ENCODE measurements at regions not wholly inside any gene's neighbourhood (a gene's known extent, or its start where the extent isn't known, plus 50 kb on each side); places are given as distances from the start of the nearest gene placed in this dataset.

DNA sequence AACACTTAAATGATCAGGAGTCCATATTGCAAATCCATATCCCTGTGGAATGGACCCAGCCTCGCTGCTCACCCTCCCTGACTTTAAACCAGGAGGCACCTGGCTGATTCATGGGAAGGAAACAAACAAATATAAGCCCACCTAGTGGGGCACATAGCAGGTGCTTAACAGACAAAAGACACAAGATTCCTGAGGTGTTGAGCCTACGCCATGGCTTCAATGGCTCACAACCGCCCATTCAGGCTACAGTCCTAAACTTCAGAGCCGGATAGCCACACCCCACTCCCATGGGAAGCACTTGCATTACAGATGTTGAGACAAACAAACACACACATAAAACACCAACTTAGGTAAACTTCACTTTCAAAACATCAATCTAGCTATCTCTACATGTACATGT lies 359.9 kb downstream of the ICE1 start:
- no peaks in the 10 kb centered on the region for H3K36me3 Mint-ChIP-seq
- H3K4me1 Mint-ChIP-seq (ENCODE audit: low read depth): no peaks in the 10 kb centered on the region
- H3K4me3 Mint-ChIP-seq: no peak overlapping the region
- no peak overlapping the region for H3K27ac Mint-ChIP-seq
- peaks cover 10% of the 10 kb centered on the region for H3K9me3 Mint-ChIP-seq (ENCODE audit: low read depth)
- H3K27me3 Mint-ChIP-seq: peaks cover 1% of the 10 kb centered on the region

DNA sequence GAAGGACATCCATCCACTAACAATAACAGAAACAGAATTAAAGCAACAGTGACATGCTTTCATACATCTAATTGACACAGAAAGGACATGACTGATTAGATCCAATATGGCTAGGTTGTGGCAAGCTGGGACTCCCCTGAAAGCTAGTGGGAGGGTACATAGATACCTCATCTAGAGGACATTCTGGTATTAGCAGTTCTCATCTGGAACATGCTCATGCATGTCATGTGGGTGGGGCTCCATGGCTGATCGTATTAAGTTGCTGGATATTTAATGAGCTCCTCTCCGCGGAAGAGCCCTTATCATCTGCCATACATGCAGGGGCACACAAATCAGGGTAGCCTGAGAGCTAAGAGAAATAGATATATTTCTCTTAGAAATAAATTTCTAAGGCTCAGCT lies 358.9 kb downstream of the ICE1 start:
- peaks cover 5% of the 10 kb centered on the region for H3K9me3 Mint-ChIP-seq (ENCODE audit: low read depth)
- no peaks in the 10 kb centered on the region for H3K4me1 Mint-ChIP-seq (ENCODE audit: low read depth)
- H3K4me3 Mint-ChIP-seq: no peak overlapping the region
- H3K36me3 Mint-ChIP-seq: no peaks in the 10 kb centered on the region
- peaks cover 2% of the 10 kb centered on the region for H3K27me3 Mint-ChIP-seq
- no peak overlapping the region for H3K27ac Mint-ChIP-seq

DNA sequence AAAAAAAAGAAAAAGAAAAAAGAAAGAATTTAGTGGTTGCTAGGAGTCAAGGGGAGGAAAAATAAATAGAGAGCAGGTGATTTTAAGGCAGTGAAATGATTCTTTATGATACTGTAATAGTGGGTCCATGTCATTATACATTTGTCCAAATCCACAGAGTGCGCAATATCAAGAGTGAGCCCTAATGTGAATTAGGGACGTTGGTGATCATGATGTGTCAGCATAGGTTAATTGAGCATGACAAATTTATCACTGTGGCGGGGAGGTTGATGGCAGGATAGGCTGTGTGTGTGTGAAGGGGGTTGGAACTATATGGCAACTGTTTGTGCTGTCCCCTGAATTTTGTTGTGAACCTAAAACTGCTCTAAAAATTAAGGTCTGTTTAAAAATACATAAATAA lies 357.8 kb downstream of the ICE1 start:
- Mint-ChIP-seq H3K36me3 (no peaks in the 10 kb centered on the region), H3K9me3 (ENCODE audit: low read depth) (no peaks in the 10 kb centered on the region), H3K4me3 (no peak overlapping the region), H3K27ac (no peak overlapping the region), H3K4me1 (ENCODE audit: low read depth) (no peaks in the 10 kb centered on the region), H3K27me3 (peaks cover 6% of the 10 kb centered on the region)

DNA sequence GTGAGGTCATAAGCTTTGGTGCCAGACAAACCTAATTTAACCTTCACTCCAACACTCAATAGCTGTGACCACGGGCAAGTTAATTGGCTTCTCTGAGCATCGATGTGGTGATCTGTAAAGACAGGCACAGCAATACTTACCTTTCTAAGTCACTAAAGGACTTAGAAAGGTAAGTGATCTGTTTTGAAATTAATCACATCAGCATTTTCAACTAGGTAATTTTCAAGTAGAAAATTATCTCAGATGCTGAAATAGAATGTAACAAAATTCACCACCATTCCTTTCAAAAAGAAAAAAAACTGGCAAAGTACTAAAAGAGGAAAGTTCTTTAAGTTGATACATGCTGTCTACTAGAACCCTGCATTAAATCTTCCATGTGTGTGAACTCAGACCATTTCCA lies 354.5 kb downstream of the ICE1 start:
- H3K4me1 Mint-ChIP-seq (ENCODE audit: low read depth): no peaks in the 10 kb centered on the region
- H3K36me3 Mint-ChIP-seq: no peaks in the 10 kb centered on the region
- no peak overlapping the region for H3K4me3 Mint-ChIP-seq

DNA sequence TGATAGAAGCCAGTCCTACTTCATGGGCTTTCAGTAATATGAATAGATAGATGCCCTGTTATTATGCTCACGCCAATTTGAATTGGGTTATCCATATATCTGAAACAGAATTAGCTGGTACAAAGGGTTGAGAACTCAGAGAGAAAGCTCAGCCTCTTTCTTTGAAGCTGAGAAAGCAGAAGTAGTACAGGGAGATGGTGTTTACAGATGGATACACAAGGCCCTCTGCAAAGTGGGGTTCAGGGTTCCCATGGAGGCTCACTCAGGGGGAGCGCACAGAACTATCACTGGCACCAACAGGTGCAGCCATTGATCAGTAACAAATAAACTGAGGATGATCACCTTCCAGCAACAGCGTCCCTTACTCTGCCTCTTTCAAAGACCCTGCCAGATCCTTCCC lies 349.7 kb downstream of the ICE1 start:
- no peak overlapping the region for H3K4me3 Mint-ChIP-seq
- H3K4me1 Mint-ChIP-seq (ENCODE audit: low read depth): no peaks in the 10 kb centered on the region
- H3K27me3 Mint-ChIP-seq: peaks cover 7% of the 10 kb centered on the region
- H3K9me3 Mint-ChIP-seq (ENCODE audit: low read depth): no peaks in the 10 kb centered on the region
- H3K27ac Mint-ChIP-seq: no peak overlapping the region
- H3K36me3 Mint-ChIP-seq: no peaks in the 10 kb centered on the region

More for the DNA sequence above, 354.5 kb downstream of the ICE1 start:
- Mint-ChIP-seq H3K9me3 (ENCODE audit: low read depth) (no peaks in the 10 kb centered on the region), H3K27ac (no peak overlapping the region), H3K27me3 (peaks cover 6% of the 10 kb centered on the region)

DNA sequence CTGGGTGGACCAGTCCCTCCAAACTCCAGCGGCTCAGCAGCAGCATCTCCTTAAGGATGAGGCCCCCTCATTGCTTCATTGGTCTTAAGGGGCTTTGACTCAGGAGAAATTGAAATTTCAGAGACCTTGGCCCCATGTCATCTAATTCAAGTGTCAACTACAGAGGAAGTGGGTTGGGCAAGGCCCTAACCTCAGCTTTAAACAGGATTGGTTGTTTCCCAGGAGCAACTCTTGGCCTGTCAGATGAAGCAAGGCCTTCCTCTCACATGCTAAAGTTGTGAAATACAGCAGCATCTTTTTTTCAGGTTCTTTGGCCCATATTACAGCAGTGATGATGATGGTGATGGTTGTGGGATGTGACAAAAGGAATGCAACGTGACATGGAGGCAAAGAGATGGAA lies 348.3 kb downstream of the ICE1 start:
- Mint-ChIP-seq H3K27me3 (peaks cover 7% of the 10 kb centered on the region), H3K27ac (no peak overlapping the region), H3K9me3 (ENCODE audit: low read depth) (no peaks in the 10 kb centered on the region), H3K4me3 (no peak overlapping the region), H3K4me1 (ENCODE audit: low read depth) (no peaks in the 10 kb centered on the region), H3K36me3 (no peaks in the 10 kb centered on the region)

DNA sequence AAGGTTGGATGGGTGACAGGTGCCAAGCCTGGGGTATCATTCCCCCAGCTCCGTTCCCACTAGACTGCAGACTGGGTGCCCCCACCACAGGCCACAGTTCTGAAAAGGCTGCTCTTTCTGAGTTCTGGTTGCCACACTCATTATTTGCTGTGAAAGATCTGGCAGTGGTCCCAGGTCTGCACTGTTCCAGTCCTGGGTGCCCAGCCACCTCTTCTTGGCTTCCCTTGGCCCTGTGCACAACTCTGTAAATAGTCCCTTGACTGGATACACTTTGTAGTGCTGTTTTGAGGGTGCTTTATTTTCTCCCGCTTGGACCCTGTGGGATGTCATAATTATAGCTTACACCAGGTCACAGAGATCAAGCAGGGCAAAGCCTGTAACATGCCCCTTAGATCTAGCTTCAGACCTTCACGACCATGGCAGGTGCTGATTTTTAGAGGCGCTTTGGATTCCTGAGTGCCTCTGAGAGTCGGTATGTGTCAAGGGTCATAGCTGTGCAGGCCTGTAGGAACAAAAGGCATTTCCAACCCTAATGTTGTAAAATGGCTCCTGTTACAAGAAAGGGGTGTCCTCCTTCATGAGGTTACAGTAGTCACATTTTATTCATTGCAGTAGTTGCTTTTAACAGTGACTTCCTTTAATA lies 344.9 kb downstream of the ICE1 start:
- H3K4me3 Mint-ChIP-seq: no peak overlapping the region
- H3K27ac Mint-ChIP-seq: no peak overlapping the region
- peaks cover 8% of the 10 kb centered on the region for H3K27me3 Mint-ChIP-seq
- H3K4me1 Mint-ChIP-seq (ENCODE audit: low read depth): no peaks in the 10 kb centered on the region
- H3K36me3 Mint-ChIP-seq: no peaks in the 10 kb centered on the region
- no peaks in the 10 kb centered on the region for H3K9me3 Mint-ChIP-seq (ENCODE audit: low read depth)

DNA sequence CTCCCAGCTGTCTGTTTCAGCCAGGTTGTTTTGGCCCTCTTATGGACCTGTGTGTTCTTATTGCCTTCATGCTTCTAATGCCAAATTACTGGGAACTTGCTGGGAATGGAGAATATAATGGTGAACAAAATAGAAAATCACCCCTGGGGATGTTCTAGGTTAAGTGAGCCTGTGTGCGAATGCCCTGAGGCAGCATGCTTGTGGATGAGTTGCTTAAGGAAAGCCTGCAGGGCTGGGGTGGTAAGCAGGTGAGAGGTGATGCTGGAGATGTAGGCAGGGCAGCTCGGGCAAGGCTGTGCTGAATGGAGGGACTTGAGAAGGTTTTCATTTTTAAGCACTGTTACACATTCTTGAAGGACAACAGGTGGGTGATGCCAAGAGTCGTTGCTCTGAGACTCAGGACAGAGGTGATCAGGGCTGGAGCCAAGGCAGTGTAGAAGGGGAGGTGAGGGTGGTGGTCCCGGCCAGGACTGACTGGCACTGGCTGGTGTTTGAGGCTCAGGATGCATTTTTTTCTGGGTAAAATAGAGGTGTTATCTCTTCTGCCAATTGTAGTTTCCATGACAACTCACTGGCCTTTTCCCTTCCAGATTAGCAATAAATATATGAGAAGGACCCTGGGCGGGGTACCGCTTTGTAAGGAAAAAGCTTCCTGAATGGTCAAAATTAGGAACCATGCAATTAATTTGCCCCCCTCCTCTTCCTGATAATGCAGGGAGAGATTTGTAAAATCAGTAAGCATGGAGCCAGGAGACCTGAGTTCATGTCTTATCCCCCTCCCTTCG lies 342.8 kb downstream of the ICE1 start:
- H3K27ac Mint-ChIP-seq: no peak overlapping the region
- no peak overlapping the region for H3K4me3 Mint-ChIP-seq
- H3K27me3 Mint-ChIP-seq: peaks cover 17% of the 10 kb centered on the region
- H3K9me3 Mint-ChIP-seq (ENCODE audit: low read depth): no peaks in the 10 kb centered on the region
- no peaks in the 10 kb centered on the region for H3K4me1 Mint-ChIP-seq (ENCODE audit: low read depth)
- no peaks in the 10 kb centered on the region for H3K36me3 Mint-ChIP-seq

DNA sequence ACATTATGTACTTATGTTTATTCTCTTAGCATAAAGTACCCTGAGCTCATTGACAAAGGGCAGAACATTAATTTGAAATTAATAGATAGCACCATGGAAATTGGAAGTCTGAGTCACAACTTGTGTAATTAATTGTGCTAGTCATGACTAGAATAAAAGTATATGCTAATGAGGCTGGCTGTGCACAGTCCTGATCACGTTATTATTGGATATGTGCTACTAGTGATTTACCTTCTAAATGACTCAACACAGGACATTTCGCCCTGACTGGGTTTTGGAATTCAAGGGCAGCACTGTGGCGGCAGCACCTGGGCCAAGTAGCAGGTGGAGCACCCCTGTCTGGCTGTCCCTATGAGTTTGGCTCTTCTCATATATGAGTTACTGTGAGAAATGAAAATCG lies 341.8 kb downstream of the ICE1 start:
- no peaks in the 10 kb centered on the region for H3K4me1 Mint-ChIP-seq (ENCODE audit: low read depth)
- H3K27ac Mint-ChIP-seq: no peak overlapping the region
- no peak overlapping the region for H3K4me3 Mint-ChIP-seq
- H3K9me3 Mint-ChIP-seq (ENCODE audit: low read depth): no peaks in the 10 kb centered on the region
- peaks cover 17% of the 10 kb centered on the region for H3K27me3 Mint-ChIP-seq
- H3K36me3 Mint-ChIP-seq: no peaks in the 10 kb centered on the region

DNA sequence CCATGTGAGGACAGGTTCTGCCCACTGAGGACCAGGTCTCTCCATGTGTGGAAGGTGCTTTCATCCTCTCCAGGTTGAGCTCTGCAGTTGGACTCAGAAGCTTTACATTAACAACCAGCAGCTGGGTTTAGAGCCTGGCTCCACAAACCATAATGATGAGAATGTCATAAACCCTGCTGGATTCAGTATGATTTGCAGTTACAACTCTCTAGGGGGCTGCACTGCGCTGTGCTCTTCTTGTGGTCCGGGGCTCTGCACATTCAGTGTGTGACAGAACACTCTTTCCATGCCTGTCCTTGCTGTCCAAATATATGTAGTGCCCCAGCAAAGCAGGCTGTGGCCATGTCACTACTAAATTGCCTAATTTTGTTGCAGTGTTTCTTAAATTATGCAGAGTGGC lies 334.3 kb downstream of the ICE1 start:
- Mint-ChIP-seq H3K27ac (no peak overlapping the region), H3K36me3 (no peaks in the 10 kb centered on the region), H3K4me1 (ENCODE audit: low read depth) (no peaks in the 10 kb centered on the region), H3K4me3 (no peak overlapping the region), H3K9me3 (ENCODE audit: low read depth) (no peaks in the 10 kb centered on the region), H3K27me3 (peaks cover 4% of the 10 kb centered on the region)

DNA sequence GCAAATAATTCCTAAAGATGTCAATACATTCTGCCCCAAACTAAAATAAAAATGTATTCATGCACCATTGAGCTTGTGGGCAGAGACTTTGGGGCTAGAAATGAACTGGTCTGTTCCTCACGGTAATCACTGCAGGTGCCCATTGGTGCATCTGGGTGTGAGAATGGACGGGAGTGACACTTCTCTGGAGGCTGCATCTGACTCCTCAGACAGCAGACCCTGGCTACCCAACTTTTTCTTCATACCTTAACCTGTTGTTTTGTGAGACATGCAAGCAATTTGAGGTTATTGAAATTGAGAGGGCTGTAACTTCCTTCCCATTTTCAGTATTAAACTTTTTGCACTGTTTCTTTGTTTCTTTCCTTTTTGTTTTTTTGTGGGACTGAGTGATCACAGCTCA lies 333.4 kb downstream of the ICE1 start:
- Mint-ChIP-seq H3K4me3 (no peak overlapping the region), H3K27ac (no peak overlapping the region), H3K36me3 (no peaks in the 10 kb centered on the region), H3K9me3 (ENCODE audit: low read depth) (no peaks in the 10 kb centered on the region), H3K4me1 (ENCODE audit: low read depth) (no peaks in the 10 kb centered on the region), H3K27me3 (peaks cover 4% of the 10 kb centered on the region)

DNA sequence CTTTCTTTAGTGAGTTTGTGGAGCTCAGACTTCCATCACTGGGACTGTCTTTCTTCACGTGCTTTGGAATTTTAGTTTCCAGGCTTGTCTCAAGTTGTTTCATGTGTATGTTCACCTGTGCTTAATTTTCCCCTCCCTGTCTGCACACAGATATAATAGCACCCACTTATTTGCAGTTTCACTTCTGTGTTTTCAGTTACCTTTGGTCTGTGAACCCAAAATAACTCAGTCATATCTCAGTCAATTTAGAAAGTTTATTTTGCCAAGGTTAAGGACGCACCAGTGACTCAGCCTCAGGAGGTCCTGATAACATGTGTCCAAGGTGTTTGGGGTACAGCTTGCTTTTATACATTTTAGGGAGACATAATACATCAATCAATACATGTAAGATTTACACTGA lies 330.4 kb downstream of the ICE1 start:
- Mint-ChIP-seq H3K27me3 (peaks cover 8% of the 10 kb centered on the region), H3K36me3 (no peaks in the 10 kb centered on the region), H3K4me1 (ENCODE audit: low read depth) (no peaks in the 10 kb centered on the region), H3K9me3 (ENCODE audit: low read depth) (no peaks in the 10 kb centered on the region), H3K27ac (no peak overlapping the region), H3K4me3 (no peak overlapping the region)

DNA sequence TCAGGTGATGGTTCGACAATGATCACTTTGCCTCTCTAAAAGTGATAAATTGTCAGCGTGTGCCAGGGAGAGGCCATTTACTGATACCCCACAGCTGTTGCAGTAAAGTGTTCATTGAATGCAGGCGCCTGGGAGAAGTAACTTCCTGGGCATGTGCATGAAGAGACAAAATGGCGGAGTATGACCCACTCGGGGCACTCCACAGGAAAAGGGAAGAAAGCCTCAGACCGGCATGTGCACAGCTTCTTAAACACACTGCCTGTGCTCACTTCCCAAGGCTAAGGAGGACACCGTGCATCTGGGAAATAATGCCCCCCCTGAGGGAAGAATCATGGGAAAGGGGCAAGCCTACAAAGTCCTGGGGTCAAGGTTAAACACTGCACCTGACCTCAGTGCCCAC lies 329.5 kb downstream of the ICE1 start:
- H3K9me3 Mint-ChIP-seq (ENCODE audit: low read depth): peaks cover 3% of the 10 kb centered on the region
- no peaks in the 10 kb centered on the region for H3K36me3 Mint-ChIP-seq
- no peak overlapping the region for H3K4me3 Mint-ChIP-seq
- H3K4me1 Mint-ChIP-seq (ENCODE audit: low read depth): no peaks in the 10 kb centered on the region
- H3K27me3 Mint-ChIP-seq: peaks cover 8% of the 10 kb centered on the region
- no peak overlapping the region for H3K27ac Mint-ChIP-seq

DNA sequence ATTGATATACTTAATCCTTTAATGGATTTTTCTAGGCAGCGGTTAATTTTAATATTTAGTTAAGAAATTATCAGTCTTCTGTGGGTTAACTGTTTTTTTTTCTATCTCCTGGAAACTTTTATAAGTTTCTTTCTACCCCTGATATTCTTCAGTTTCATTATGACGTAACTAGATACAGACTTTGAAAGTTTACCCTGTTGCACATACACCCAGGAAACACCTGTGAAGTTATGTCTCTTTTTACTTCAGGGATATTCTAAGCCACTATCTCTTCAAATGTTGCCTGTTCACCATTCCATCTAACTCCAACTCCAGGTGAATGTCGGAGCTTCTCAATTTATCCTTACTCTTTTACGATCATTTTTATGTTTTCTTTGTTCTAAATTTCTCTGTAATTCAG lies 329.0 kb downstream of the ICE1 start:
- H3K9me3 Mint-ChIP-seq (ENCODE audit: low read depth): peaks cover 6% of the 10 kb centered on the region
- no peaks in the 10 kb centered on the region for H3K4me1 Mint-ChIP-seq (ENCODE audit: low read depth)
- H3K4me3 Mint-ChIP-seq: no peak overlapping the region
- peaks cover 8% of the 10 kb centered on the region for H3K27me3 Mint-ChIP-seq
- no peak overlapping the region for H3K27ac Mint-ChIP-seq
- H3K36me3 Mint-ChIP-seq: no peaks in the 10 kb centered on the region

DNA sequence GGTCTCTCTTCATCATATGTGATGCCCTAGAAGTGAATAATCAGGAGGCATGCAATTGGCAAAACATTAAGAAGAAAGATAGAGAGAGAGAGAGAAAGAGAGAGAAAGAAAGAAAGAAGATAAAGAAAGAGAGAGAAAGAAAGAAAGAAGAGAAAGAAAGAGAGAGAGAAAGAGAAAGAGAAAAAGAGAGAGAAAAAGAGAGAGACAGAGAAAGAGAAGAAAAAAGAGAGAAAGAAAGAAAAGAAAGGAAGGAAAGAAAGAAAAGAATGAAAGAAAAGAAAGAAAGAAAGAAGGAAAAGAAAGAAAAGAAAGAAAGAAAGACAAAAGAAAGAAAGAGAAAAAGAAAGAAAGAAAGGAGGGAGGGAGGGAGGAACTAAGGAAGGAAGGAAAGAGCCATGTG lies 318.9 kb downstream of the ICE1 start:
- H3K4me1 Mint-ChIP-seq (ENCODE audit: low read depth): no peaks in the 10 kb centered on the region
- H3K9me3 Mint-ChIP-seq (ENCODE audit: low read depth): peaks cover 18% of the 10 kb centered on the region
- no peak overlapping the region for H3K4me3 Mint-ChIP-seq
- no peak overlapping the region for H3K27ac Mint-ChIP-seq
- H3K27me3 Mint-ChIP-seq: peaks cover 4% of the 10 kb centered on the region
- H3K36me3 Mint-ChIP-seq: peaks cover 7% of the 10 kb centered on the region

DNA sequence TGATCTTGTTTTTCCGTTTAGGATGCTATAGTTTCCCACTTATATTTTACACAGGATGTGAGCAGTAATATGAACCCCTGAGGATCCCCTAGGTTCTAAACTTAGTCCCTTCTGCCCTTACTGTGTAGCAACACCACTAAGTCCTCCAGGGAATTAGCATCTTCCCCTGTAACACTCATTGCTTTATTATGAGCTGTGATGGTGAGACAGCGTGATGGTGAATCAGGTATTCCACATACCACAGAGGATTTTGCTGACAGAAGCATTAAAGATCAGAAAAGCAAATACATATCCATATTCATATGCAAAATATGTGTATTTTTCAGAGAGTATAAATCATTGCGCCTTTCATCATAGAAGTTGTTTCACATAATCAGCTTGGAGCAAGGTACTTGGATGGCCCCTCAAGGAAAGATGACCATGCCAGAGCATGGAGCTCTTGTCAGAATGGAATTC lies 317.0 kb downstream of the ICE1 start:
- H3K9me3 Mint-ChIP-seq (ENCODE audit: low read depth): peaks cover 1% of the 10 kb centered on the region
- H3K4me3 Mint-ChIP-seq: no peak overlapping the region
- peaks cover under 1% of the 10 kb centered on the region for H3K36me3 Mint-ChIP-seq
- peaks cover 8% of the 10 kb centered on the region for H3K27me3 Mint-ChIP-seq
- H3K4me1 Mint-ChIP-seq (ENCODE audit: low read depth): no peaks in the 10 kb centered on the region
- no peak overlapping the region for H3K27ac Mint-ChIP-seq
